ENCODE measurements at regions not wholly inside any gene's neighbourhood (a gene's known extent, or its start where the extent isn't known, plus 50 kb on each side); places are given as distances from the start of the nearest gene placed in this dataset.

DNA sequence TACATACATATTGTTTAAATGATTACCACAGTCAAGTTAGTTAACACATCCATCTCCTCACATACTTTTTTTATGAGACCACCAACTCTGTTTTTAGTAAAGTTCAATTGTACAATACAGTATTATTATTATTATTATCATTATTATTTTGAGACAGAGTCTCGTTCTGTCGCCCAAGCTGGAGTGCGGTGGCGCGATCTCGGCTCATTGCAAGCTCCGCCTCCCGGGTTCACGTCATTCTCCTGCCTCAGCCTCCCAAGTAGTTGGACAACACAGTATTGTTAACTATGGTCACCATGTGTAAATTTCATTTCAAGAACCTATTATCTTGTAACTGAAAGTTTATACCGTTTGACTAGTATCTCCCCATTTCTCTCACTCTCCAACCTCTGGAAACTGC, 942.0 kb upstream of the FBXO33 start:
- Mint-ChIP-seq H3K27ac (no peak overlapping the region), H3K4me3 (ENCODE audit: low read depth) (no peak overlapping the region), H3K9me3 (ENCODE audit: low read depth) (no peaks in the 10 kb centered on the region), H3K4me1 (ENCODE audit: low read depth) (no peaks in the 10 kb centered on the region), H3K27me3 (no peaks in the 10 kb centered on the region), H3K36me3 (ENCODE audit: insufficient read depth) (no peaks in the 10 kb centered on the region)
- TF ChIP-seq, protein P1, sequence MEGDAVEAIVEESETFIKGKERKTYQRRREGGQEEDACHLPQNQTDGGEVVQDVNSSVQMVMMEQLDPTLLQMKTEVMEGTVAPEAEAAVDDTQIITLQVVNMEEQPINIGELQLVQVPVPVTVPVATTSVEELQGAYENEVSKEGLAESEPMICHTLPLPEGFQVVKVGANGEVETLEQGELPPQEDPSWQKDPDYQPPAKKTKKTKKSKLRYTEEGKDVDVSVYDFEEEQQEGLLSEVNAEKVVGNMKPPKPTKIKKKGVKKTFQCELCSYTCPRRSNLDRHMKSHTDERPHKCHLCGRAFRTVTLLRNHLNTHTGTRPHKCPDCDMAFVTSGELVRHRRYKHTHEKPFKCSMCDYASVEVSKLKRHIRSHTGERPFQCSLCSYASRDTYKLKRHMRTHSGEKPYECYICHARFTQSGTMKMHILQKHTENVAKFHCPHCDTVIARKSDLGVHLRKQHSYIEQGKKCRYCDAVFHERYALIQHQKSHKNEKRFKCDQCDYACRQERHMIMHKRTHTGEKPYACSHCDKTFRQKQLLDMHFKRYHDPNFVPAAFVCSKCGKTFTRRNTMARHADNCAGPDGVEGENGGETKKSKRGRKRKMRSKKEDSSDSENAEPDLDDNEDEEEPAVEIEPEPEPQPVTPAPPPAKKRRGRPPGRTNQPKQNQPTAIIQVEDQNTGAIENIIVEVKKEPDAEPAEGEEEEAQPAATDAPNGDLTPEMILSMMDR (IDR thresholded peaks at IDR 0.05; ENCODE audit: unreplicated experiment): no peak
- no peak for DNase-seq (ENCODE audit: low spot score, unreplicated experiment)

GRCh38 chr14:40371011-40371410, 938.8 kb upstream of the FBXO33 start:
- DNase-seq (ENCODE audit: low spot score, unreplicated experiment): no peak
- Mint-ChIP-seq H3K4me1 (ENCODE audit: low read depth) (peaks cover 5% of the 10 kb centered on the region), H3K4me3 (ENCODE audit: low read depth) (no peak overlapping the region), H3K36me3 (ENCODE audit: insufficient read depth) (no peaks in the 10 kb centered on the region), H3K27me3 (no peaks in the 10 kb centered on the region), H3K27ac (no peak overlapping the region), H3K9me3 (ENCODE audit: low read depth) (no peaks in the 10 kb centered on the region)
- TF ChIP-seq, protein P1 (IDR thresholded peaks at IDR 0.05; ENCODE audit: unreplicated experiment): no peak

DNA sequence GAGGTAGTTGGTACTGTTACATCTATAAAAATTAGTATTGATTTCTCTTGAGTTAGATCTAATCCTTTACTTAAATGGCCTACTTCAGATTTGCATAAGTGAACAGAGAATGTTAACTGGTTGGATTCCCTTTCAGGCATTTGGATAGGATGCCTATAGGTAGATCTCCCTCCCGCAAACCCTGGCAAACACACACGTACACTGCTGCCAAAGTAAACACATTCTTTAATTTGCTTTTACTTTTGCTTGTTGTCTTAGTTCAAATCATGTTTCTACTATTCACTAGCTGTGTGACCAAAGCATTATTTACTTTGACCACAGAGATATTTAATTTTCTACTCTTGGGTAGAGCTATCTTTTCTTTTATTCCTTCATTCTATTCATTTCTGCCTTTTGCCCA, 936.1 kb upstream of the FBXO33 start:
- TF ChIP-seq, protein P1 (IDR thresholded peaks at IDR 0.05; ENCODE audit: unreplicated experiment): no peak
- Mint-ChIP-seq H3K4me1 (ENCODE audit: low read depth) (peaks cover 5% of the 10 kb centered on the region), H3K4me3 (ENCODE audit: low read depth) (no peak overlapping the region), H3K9me3 (ENCODE audit: low read depth) (no peaks in the 10 kb centered on the region), H3K27ac (no peak overlapping the region), H3K36me3 (ENCODE audit: insufficient read depth) (no peaks in the 10 kb centered on the region), H3K27me3 (no peaks in the 10 kb centered on the region)
- no peak for DNase-seq (ENCODE audit: low spot score, unreplicated experiment)

DNA sequence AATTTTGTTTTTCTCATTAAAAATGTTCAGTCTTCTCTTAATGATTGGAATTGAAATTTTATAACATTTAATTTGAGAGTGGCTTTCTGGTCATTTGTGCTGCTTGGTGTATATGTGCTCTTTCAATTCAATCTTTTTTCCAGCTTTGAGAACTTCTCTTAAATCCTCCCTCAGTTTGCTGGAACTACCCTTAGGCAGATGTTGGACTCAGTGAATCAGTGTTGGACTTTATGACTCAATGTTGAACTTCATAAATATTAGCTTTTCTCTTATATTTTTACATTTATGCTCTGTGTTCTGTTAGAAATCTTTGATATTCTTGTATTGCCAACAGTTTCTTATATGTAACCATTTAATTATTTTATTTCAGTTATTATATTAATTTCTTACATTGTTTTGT, 935.5 kb upstream of the FBXO33 start:
- no peak overlapping the region for H3K4me3 Mint-ChIP-seq (ENCODE audit: low read depth)
- H3K4me1 Mint-ChIP-seq (ENCODE audit: low read depth): peaks cover 7% of the 10 kb centered on the region
- H3K27ac Mint-ChIP-seq: no peak overlapping the region
- H3K27me3 Mint-ChIP-seq: no peaks in the 10 kb centered on the region
- DNase-seq (ENCODE audit: low spot score, unreplicated experiment): no peak
- TF ChIP-seq, protein P1 (IDR thresholded peaks at IDR 0.05; ENCODE audit: unreplicated experiment): no peak
- H3K9me3 Mint-ChIP-seq (ENCODE audit: low read depth): no peaks in the 10 kb centered on the region
- H3K36me3 Mint-ChIP-seq (ENCODE audit: insufficient read depth): no peaks in the 10 kb centered on the region

DNA sequence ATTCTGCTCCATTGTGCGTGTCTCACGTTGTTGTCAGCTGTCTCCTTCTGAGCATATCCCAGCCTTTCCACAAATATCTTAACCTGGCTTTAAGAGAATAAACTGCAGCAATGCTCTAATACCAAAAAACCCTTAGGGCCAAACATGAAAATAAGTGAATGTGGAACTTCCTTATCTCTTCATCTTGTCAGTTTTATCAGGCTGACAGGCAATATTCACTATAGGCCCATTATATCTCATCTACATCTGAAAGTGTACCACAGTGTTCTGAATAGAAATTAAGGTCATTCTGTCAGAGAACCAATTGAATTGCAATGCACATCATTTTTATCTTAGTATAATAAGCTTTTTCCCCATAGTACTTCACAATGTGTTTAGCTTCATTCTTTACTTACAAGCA, 933.1 kb upstream of the FBXO33 start:
- Mint-ChIP-seq H3K4me3 (ENCODE audit: low read depth) (no peak overlapping the region), H3K27ac (no peak overlapping the region), H3K4me1 (ENCODE audit: low read depth) (peaks cover 7% of the 10 kb centered on the region), H3K36me3 (ENCODE audit: insufficient read depth) (no peaks in the 10 kb centered on the region), H3K27me3 (no peaks in the 10 kb centered on the region), H3K9me3 (ENCODE audit: low read depth) (peaks cover under 1% of the 10 kb centered on the region)
- DNase-seq (ENCODE audit: low spot score, unreplicated experiment): no peak
- TF ChIP-seq, protein P1 (IDR thresholded peaks at IDR 0.05; ENCODE audit: unreplicated experiment): no peak

Measured in progenitor cell of endocrine pancreas (in vitro differentiated cells).